H1 (cell line): ENCODE measurements at regions not wholly inside any gene's neighbourhood (a gene's known extent, or its start where the extent isn't known, plus 50 kb on each side); places are given as distances from the start of the nearest gene placed in this dataset.

Experiments used
- ATF3 ChIP-seq: IDR thresholded peaks from 2 replicates; pipeline ENCODE4 v1.6.1; 2011; ENCODE audit warnings: low read depth, mild to moderate bottlenecking, low read length; ENCODE audit not compliant: insufficient read depth
- CTCF ChIP-seq, 3 experiments: IDR thresholded peaks; 1 replicate in 2 of 3; 2 replicates in 1 of 3; pipeline versions ENCODE4 v1.5.1 to v1.6.1; 2011; ENCODE audit warnings: low read length in 3 of 3, mild to moderate bottlenecking in 3 of 3, inconsistent platforms in 2 of 3, low read depth in 1 of 3, moderate library complexity in 1 of 3; ENCODE audit not compliant: insufficient read depth in 1 of 3; ENCODE audit errors: control extremely low read depth in 1 of 3
- EP300 ChIP-seq, 2 experiments: IDR thresholded peaks; 1 replicate in 1 of 2; 2 replicates in 1 of 2; pipeline ENCODE4 v1.6.1; 2011 to 2012; ENCODE audit warnings: low read depth in 2 of 2, low read length in 2 of 2, mild to moderate bottlenecking in 2 of 2, borderline replicate concordance in 1 of 2, inconsistent platforms in 1 of 2, moderate library complexity in 1 of 2
- JUND ChIP-seq: IDR thresholded peaks from 2 replicates; pipeline ENCODE4 v1.6.1; 2011; ENCODE audit warnings: mild to moderate bottlenecking, improper control_type of control experiment, low read length
- POLR2A ChIP-seq, 2 experiments: IDR thresholded peaks; 1 replicate in 1 of 2; 2 replicates in 1 of 2; pipeline ENCODE4 v1.6.1; 2011; ENCODE audit warnings: low read depth in 2 of 2, low read length in 2 of 2, mild to moderate bottlenecking in 2 of 2; ENCODE audit errors: control extremely low read depth in 1 of 2
- POLR2AphosphoS5 ChIP-seq: IDR thresholded peaks from 2 replicates; pipeline ENCODE4 v1.6.1; 2011; ENCODE audit warnings: low read depth, low read length
- RFX5 ChIP-seq: IDR thresholded peaks from 2 replicates; pipeline ENCODE4 v1.6.1; 2011; ENCODE audit warnings: low read depth, low read length, improper control_type of control experiment, borderline replicate concordance
- SIRT6 ChIP-seq: IDR thresholded peaks from one replicate; pipeline ENCODE4 v1.7.1; 2012; ENCODE audit warnings: low read length, inconsistent platforms
- SP4 ChIP-seq: IDR thresholded peaks from 2 replicates; pipeline ENCODE4 v1.6.1; 2012; ENCODE audit warnings: low read length, inconsistent platforms

DNA sequence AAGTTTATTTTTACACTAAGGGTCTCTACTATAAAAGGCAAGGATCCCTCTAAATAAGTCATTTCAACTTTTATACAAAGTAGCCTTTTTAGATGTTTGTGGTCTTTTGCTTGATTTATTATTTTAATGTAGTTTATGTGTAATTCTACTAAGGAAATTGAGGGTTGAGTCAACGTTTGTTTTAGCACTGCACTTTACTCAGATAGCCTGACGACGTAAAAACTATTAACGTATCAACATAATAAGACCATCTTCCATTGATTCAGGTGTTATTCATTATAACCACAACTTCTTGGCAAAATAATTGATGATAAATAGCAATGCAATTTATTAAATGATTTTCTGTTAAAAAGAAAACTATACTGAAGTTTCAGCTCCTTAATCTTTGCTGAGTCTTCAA lies 1103.6 kb upstream of the ACVR2A start:
- TF ChIP-seq POLR2AphosphoS5 (no peak), SP4 (no peak), SIRT6 (no peak), JUND (no peak), RFX5 (no peak), POLR2A (IDR thresholded peaks at IDR 0.05; ENCODE audit: control extremely low read depth in 1 of 2, low read depth in 2 of 2, low read length in 2 of 2) (no peak), ATF3 (no peak), EP300 (IDR thresholded peaks at IDR 0.05; ENCODE audit: borderline replicate concordance in 1 of 2, low read depth in 2 of 2, low read length in 2 of 2) (no peak), CTCF (IDR thresholded peaks at IDR 0.05; ENCODE audit: control extremely low read depth in 1 of 3, insufficient read depth in 1 of 3, low read depth in 1 of 3, low read length in 3 of 3) (no peak)
